ENCODE measurements at regions not wholly inside any gene's neighbourhood (a gene's known extent, or its start where the extent isn't known, plus 50 kb on each side); places are given as distances from the start of the nearest gene placed in this dataset.
"Not testable (repeated sequence)": the region's sequence is repeated elsewhere in the genome, so short reads cannot be mapped to it uniquely, and the experiment has no call there.

DNA sequence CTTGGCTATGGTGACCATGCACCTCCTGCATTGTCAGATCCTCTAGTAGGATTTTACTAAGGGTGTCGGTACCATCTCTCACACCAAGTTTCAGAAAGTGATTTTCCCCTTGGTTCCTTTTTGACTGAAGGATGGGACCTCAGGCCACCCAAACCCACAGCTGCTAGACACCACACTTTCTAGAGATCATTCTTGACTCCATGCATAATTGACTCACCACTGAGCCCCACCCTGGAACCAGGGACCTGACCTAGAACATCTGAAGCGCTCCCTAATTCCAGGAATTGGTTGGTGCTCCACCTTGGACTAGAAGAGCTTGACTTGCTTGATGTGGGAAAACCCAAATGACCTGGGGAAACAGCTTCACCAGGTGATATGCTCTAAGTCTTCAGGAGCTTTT is 206.8 kb upstream of the EGLN3 start:
- Histone ChIP-seq H3K27me3 (ENCODE audit: low read depth, low read length) (peaks cover 3% of the 10 kb centered on the region; the same call in 1 of the 2 replicates), H3K9me3 (ENCODE audit: insufficient read depth, low read length) (no peaks in the 10 kb centered on the region), H3K9ac (ENCODE audit: low read length) (no peak overlapping the region), H3K27ac (ENCODE audit: low read length) (no peak overlapping the region), H3K4me3 (ENCODE audit: low read length) (no peak overlapping the region), H3K4me1 (ENCODE audit: low read length) (no peaks in the 10 kb centered on the region), H3K4me2 (ENCODE audit: low read length) (no peak overlapping the region), H3K36me3 (replicated peaks; ENCODE audit: low read depth, low read length) (no peaks in the 10 kb centered on the region), H2AFZ (ENCODE audit: low read depth, low read length) (no peak overlapping the region), H3K79me2 (ENCODE audit: low read length) (no peaks in the 10 kb centered on the region), H4K20me1 (ENCODE audit: insufficient read depth, low read length) (no peaks in the 10 kb centered on the region)
- no peak for TF ChIP-seq EZH2phosphoT487 (IDR thresholded peaks at IDR 0.05; ENCODE audit: low read depth)
- TF ChIP-seq, protein P1, sequence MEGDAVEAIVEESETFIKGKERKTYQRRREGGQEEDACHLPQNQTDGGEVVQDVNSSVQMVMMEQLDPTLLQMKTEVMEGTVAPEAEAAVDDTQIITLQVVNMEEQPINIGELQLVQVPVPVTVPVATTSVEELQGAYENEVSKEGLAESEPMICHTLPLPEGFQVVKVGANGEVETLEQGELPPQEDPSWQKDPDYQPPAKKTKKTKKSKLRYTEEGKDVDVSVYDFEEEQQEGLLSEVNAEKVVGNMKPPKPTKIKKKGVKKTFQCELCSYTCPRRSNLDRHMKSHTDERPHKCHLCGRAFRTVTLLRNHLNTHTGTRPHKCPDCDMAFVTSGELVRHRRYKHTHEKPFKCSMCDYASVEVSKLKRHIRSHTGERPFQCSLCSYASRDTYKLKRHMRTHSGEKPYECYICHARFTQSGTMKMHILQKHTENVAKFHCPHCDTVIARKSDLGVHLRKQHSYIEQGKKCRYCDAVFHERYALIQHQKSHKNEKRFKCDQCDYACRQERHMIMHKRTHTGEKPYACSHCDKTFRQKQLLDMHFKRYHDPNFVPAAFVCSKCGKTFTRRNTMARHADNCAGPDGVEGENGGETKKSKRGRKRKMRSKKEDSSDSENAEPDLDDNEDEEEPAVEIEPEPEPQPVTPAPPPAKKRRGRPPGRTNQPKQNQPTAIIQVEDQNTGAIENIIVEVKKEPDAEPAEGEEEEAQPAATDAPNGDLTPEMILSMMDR (IDR thresholded peaks at IDR 0.05; ENCODE audit: low read depth, low read length) = no peak

DNA sequence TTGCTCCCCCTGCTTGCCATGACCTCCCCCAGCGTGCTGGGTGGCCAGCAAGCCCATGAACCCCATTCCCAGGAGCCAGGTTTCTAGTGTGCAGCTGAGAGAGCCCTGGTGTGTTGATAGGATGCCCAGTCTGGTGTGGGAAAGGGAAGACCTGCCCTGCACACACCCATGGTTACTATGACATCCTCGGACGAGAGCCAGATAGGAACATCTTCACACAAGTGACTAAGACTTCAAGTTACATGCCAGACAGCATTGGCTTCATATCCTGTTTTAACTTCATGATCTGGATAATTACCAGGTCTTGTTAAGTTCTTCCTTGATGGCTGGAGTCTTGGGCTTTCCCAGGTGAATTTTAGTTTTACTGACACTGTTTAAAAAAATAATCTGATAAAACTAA is 196.6 kb upstream of the EGLN3 start:
- Histone ChIP-seq H2AFZ (ENCODE audit: low read depth, low read length) (no peak overlapping the region), H3K4me2 (ENCODE audit: low read length) (no peak overlapping the region), H3K36me3 (replicated peaks; ENCODE audit: low read depth, low read length) (no peaks in the 10 kb centered on the region), H3K4me1 (ENCODE audit: low read length) (no peaks in the 10 kb centered on the region), H3K4me3 (ENCODE audit: low read length) (no peak overlapping the region), H3K9me3 (ENCODE audit: insufficient read depth, low read length) (no peaks in the 10 kb centered on the region), H3K27ac (ENCODE audit: low read length) (no peak overlapping the region), H3K79me2 (ENCODE audit: low read length) (no peaks in the 10 kb centered on the region), H4K20me1 (ENCODE audit: insufficient read depth, low read length) (no peaks in the 10 kb centered on the region), H3K27me3 (ENCODE audit: low read depth, low read length) (no peaks in the 10 kb centered on the region), H3K9ac (ENCODE audit: low read length) (no peak overlapping the region)
- TF ChIP-seq, protein P1 (IDR thresholded peaks at IDR 0.05; ENCODE audit: low read depth, low read length) = no peak
- no peak for TF ChIP-seq EZH2phosphoT487 (IDR thresholded peaks at IDR 0.05; ENCODE audit: low read depth)

DNA sequence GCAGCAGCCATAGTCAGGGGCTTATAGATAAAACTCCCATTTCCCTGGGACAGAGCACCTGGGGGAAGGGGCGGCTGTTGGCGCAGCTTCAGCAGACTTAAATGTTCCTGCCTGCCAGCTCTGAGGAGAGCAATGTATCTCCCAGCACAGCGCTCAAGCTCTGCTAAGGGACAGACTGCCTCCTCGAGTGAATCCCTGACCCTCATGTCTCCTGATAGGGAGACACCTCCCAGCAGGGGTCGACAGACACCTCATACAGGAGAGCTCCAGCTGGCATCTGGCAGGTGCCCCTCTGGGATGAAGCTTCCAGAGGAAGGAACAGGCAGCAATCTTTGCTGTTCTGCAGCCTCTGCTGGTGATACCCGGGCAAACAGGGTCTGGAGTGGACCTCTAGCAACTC is 189.3 kb upstream of the EGLN3 start:
- not testable (repeated sequence) for H3K4me2 ChIP-seq (ENCODE audit: low read length)

DNA sequence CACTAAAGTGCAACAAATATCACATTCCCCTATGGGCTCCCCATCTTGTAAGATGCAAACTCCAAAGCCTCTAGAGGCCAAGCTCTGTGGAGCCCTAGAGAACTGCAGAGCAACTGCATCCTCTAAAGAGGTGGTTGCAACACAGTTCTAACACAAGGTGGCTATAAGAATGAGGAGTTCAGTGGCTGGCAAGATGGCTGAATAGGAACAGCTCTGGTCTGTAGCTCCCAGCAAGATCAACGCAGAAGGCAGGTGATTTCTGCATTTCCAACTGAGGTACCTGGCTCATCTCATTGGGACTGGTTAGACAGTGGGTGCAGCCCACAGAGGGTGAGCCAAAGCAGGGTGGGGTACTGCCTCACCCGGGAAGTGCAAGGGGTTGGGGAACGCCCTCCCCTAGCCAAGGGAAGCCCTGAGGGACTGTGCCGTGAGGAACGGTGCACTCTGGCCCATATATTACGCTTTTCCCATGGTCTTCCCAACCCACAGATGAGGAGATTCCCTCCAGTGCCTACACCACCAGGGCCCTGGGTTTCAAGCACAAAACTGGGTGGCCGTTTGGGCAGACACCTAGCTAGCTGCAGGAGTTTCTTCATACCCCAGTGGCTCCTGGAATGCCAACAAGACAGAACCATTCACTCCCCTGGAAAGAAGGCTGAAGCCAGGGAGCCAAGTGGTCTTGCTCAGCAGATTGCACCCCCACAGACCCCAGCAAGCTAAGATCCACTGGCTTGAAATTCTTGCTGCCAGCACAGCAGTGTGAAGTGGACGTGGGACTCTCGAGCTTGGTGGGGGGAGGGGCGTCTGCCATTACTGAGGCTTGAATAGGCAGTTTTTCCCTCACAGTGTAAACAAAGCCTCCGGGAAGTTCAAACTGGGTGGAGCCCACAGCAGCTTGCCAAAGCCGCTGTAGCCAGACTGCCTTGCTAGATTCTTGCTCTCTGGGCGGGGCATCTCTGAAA is 188.6 kb upstream of the EGLN3 start:
- H3K79me2 ChIP-seq (ENCODE audit: low read length); H3K4me3 ChIP-seq (ENCODE audit: low read length); H4K20me1 ChIP-seq (ENCODE audit: insufficient read depth, low read length); H3K9me3 ChIP-seq (ENCODE audit: insufficient read depth, low read length); H3K27ac ChIP-seq (ENCODE audit: low read length); H3K9ac ChIP-seq (ENCODE audit: low read length); H2AFZ ChIP-seq (ENCODE audit: low read depth, low read length); H3K36me3 ChIP-seq (replicated peaks; ENCODE audit: low read depth, low read length); H3K4me2 ChIP-seq (ENCODE audit: low read length); H3K27me3 ChIP-seq (ENCODE audit: low read depth, low read length); H3K4me1 ChIP-seq (ENCODE audit: low read length): not testable (repeated sequence)

More for the DNA sequence above, 189.3 kb upstream of the EGLN3 start:
- not testable (repeated sequence) for H3K79me2 ChIP-seq (ENCODE audit: low read length); H3K4me3 ChIP-seq (ENCODE audit: low read length); H2AFZ ChIP-seq (ENCODE audit: low read depth, low read length); H4K20me1 ChIP-seq (ENCODE audit: insufficient read depth, low read length); H3K9ac ChIP-seq (ENCODE audit: low read length); H3K27ac ChIP-seq (ENCODE audit: low read length); H3K36me3 ChIP-seq (replicated peaks; ENCODE audit: low read depth, low read length); H3K9me3 ChIP-seq (ENCODE audit: insufficient read depth, low read length); H3K4me1 ChIP-seq (ENCODE audit: low read length); H3K27me3 ChIP-seq (ENCODE audit: low read depth, low read length)

DNA sequence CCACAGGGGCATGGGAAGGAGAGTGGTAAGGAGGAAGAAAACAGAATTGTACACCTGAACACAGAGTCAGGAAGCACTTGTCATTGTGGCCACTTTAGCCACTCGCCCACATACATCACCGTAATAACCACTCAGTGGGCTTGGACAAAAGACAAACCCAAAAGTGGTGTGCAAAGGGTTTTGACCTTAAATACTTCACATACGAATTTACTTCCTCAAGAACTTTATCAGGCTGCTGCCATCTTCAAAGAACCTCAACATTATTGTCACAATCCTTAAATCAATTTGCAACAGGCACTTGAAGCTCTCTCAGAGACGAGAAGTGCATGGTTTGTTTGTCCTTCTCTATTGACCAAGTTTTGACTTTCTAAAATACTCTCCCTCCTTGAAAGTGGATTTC is 187.3 kb upstream of the EGLN3 start:
- Histone ChIP-seq H3K27me3 (ENCODE audit: low read depth, low read length) (no peaks in the 10 kb centered on the region), H3K9ac (ENCODE audit: low read length) (no peak overlapping the region), H3K4me1 (ENCODE audit: low read length) (no peaks in the 10 kb centered on the region), H3K79me2 (ENCODE audit: low read length) (no peaks in the 10 kb centered on the region), H2AFZ (ENCODE audit: low read depth, low read length) (no peak overlapping the region), H3K27ac (ENCODE audit: low read length) (no peak overlapping the region), H3K4me2 (ENCODE audit: low read length) (no peak overlapping the region), H3K9me3 (ENCODE audit: insufficient read depth, low read length) (no peaks in the 10 kb centered on the region), H3K36me3 (replicated peaks; ENCODE audit: low read depth, low read length) (no peaks in the 10 kb centered on the region), H4K20me1 (ENCODE audit: insufficient read depth, low read length) (no peaks in the 10 kb centered on the region), H3K4me3 (ENCODE audit: low read length) (no peak overlapping the region)
- no peak for TF ChIP-seq EZH2phosphoT487 (IDR thresholded peaks at IDR 0.05; ENCODE audit: low read depth)
- TF ChIP-seq, protein P1 (IDR thresholded peaks at IDR 0.05; ENCODE audit: low read depth, low read length) = no peak

All from OCI-LY3 (cell line).